ENCODE measurements at regions not wholly inside any gene's neighbourhood (a gene's known extent, or its start where the extent isn't known, plus 50 kb on each side); places are given as distances from the start of the nearest gene placed in this dataset.

DNA sequence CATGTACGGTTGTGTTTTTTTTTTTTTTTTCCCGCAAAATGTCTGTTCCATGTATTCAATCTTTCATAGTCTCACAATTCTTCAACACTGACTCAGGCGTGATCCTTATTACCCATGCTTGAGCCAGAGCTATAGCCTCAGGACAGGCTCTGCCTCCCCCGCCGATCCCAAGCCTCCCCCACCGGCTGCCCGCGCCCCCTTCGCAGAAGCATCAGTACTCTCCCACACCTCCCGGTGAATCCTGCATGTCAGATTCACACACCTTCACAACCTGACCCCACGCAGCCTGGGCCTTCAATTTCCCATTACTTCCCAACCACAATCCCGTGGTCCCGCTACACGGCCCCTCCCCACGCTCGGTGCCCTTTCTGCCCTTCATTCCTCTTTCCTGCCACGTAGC, 401.5 kb upstream of the JARID2 start:
- TF ChIP-seq EZH2 (IDR thresholded peaks at IDR 0.05; ENCODE audit: insufficient read depth, poor library complexity, severe bottlenecking) (no peak), EZH2phosphoT487 (IDR thresholded peaks at IDR 0.05; ENCODE audit: insufficient read depth, low read depth) (no peak)

Measured in GM23248 (cell line).